Fibroblast of lung (primary cell): ENCODE measurements at regions not wholly inside any gene's neighbourhood (a gene's known extent, or its start where the extent isn't known, plus 50 kb on each side); places are given as distances from the start of the nearest gene placed in this dataset.

ENCODE experiments used
- DNase-seq, 2 donors: peaks; one replicate each; pipeline versions ENCODE4 v3.0.0 to v3.0.0-alpha.2; 2010; ENCODE audit warnings: low read depth in 2 of 2
- H2AFZ ChIP-seq: 2 replicates; pipeline ENCODE4 v1.5.1; 2012; ENCODE audit warnings: low read length, control low read depth, inconsistent platforms
- H3K27ac ChIP-seq: 2 replicates; pipeline ENCODE4 v1.5.1; 2011; ENCODE audit warnings: low read length, control low read depth; ENCODE audit not compliant: insufficient read depth
- H3K27me3 ChIP-seq: 2 replicates; pipeline ENCODE4 v1.5.1; 2011; ENCODE audit warnings: mild to moderate bottlenecking, low read length; ENCODE audit not compliant: control insufficient read depth, insufficient read depth
- H3K36me3 ChIP-seq: 2 replicates; pipeline ENCODE4 v1.5.1; 2011; ENCODE audit warnings: low read length; ENCODE audit not compliant: control insufficient read depth, insufficient read depth
- H3K4me1 ChIP-seq: 2 replicates; pipeline ENCODE4 v1.5.1; 2011; ENCODE audit warnings: low read length; ENCODE audit not compliant: control insufficient read depth, insufficient read depth; ENCODE audit errors: extremely low read depth
- H3K4me2 ChIP-seq: 2 replicates; pipeline ENCODE4 v1.5.1; 2011; ENCODE audit warnings: low read length, control low read depth; ENCODE audit not compliant: insufficient read depth; ENCODE audit errors: extremely low read depth
- H3K4me3 ChIP-seq, 4 experiments: fragments of 200-600 bp in 1 of 4; sonication (generic) in 1 of 4; replicated peaks in 1 of 4; 2 replicates each; pipeline ENCODE4 v1.5.1; 2011 to 2016; ENCODE audit warnings: low read length in 4 of 4, low read depth in 3 of 4, mild to moderate bottlenecking in 3 of 4, control low read depth in 2 of 4, inconsistent platforms in 1 of 4, mixed read lengths in 1 of 4; ENCODE audit not compliant: insufficient read depth in 1 of 4; ENCODE audit errors: control extremely low read depth in 1 of 4
- H3K79me2 ChIP-seq: 2 replicates; pipeline ENCODE4 v1.5.1; 2012; ENCODE audit warnings: mild to moderate bottlenecking, low read length, inconsistent platforms; ENCODE audit not compliant: control insufficient read depth, insufficient read depth
- H3K9ac ChIP-seq: 2 replicates; pipeline ENCODE4 v1.5.1; 2011; ENCODE audit warnings: mild to moderate bottlenecking, low read length, control low read depth; ENCODE audit not compliant: insufficient read depth
- H3K9me3 ChIP-seq: 2 replicates; pipeline ENCODE4 v1.5.1; 2012; ENCODE audit warnings: low read depth, low read length; ENCODE audit not compliant: control insufficient read depth, insufficient read depth
- H4K20me1 ChIP-seq: 2 replicates; pipeline ENCODE4 v1.5.1; 2011; ENCODE audit warnings: low read length; ENCODE audit not compliant: control insufficient read depth, insufficient read depth; ENCODE audit errors: extremely low read depth
- EZH2 ChIP-seq: IDR thresholded peaks from 2 replicates; pipeline ENCODE4 v1.5.1; 2012; ENCODE audit warnings: low read length, control low read depth, mild to moderate bottlenecking; ENCODE audit errors: missing control alignments
- TF ChIP-seq, protein P1 (sequence below), 2 donors: IDR thresholded peaks in 1 of 2; conservative IDR thresholded peaks in 1 of 2; 1 replicate in 1 of 2; 2 replicates in 1 of 2; pipeline ENCODE4 v1.5.1; 2011 to 2012; ENCODE audit warnings: low read length in 2 of 2, control low read depth in 1 of 2, inconsistent platforms in 1 of 2, low read depth in 1 of 2, mild to moderate bottlenecking in 1 of 2

GRCh38 chr18:10060469-10060782 lies 146.6 kb downstream of the VAPA start:
- H3K27me3 ChIP-seq, result no peaks in the 10 kb centered on the region
- no peaks in the 10 kb centered on the region for H3K79me2 ChIP-seq
- H3K9ac ChIP-seq, result no peak overlapping the region
- H3K4me3 ChIP-seq, result no peak overlapping the region
- no peaks in the 10 kb centered on the region for H4K20me1 ChIP-seq
- H3K9me3 ChIP-seq, result no peaks in the 10 kb centered on the region
- no peak for TF ChIP-seq EZH2
- TF ChIP-seq, protein P1, sequence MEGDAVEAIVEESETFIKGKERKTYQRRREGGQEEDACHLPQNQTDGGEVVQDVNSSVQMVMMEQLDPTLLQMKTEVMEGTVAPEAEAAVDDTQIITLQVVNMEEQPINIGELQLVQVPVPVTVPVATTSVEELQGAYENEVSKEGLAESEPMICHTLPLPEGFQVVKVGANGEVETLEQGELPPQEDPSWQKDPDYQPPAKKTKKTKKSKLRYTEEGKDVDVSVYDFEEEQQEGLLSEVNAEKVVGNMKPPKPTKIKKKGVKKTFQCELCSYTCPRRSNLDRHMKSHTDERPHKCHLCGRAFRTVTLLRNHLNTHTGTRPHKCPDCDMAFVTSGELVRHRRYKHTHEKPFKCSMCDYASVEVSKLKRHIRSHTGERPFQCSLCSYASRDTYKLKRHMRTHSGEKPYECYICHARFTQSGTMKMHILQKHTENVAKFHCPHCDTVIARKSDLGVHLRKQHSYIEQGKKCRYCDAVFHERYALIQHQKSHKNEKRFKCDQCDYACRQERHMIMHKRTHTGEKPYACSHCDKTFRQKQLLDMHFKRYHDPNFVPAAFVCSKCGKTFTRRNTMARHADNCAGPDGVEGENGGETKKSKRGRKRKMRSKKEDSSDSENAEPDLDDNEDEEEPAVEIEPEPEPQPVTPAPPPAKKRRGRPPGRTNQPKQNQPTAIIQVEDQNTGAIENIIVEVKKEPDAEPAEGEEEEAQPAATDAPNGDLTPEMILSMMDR (conservative IDR thresholded peaks at IDR 0.05 in 1 of 2, IDR thresholded peaks at IDR 0.05 in 1 of 2; ENCODE audit: low read depth in 1 of 2, low read length in 2 of 2), result no peak
- no peaks in the 10 kb centered on the region for H3K36me3 ChIP-seq
- no peak for DNase-seq
- H2AFZ ChIP-seq, result no peak overlapping the region
- H3K27ac ChIP-seq, result no peak overlapping the region
- no peak overlapping the region for H3K4me2 ChIP-seq
- H3K4me1 ChIP-seq, result peaks cover 15% of the 10 kb centered on the region

DNA sequence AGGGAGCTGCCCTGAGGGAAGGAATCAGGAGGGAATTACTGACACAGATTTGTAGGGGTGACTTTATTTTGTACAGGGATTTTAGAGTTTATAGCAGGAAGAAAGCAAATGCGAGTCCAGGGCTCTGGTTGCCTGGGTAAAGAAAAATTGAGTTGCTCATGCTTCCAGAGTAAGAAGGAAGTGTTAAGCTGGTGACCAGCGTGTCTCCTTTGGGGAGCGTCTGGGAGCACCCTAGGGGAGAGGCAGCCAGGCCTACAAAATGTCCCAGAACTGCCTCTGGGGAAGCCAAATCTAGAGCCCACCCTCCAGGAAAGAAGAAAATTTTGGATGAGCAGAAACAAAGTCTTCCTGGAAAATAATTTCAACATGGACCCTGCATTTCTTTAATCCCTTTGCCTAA lies 147.0 kb downstream of the VAPA start:
- Histone ChIP-seq H3K27ac (no peak overlapping the region), H3K27me3 (no peaks in the 10 kb centered on the region), H3K79me2 (no peaks in the 10 kb centered on the region), H3K4me1 (peaks cover 15% of the 10 kb centered on the region), H3K9me3 (no peaks in the 10 kb centered on the region), H3K4me3 (no peak overlapping the region), H3K36me3 (no peaks in the 10 kb centered on the region), H3K9ac (no peak overlapping the region), H4K20me1 (no peaks in the 10 kb centered on the region), H3K4me2 (no peak overlapping the region), H2AFZ (no peak overlapping the region)
- TF ChIP-seq, protein P1 (conservative IDR thresholded peaks at IDR 0.05 in 1 of 2, IDR thresholded peaks at IDR 0.05 in 1 of 2; ENCODE audit: low read depth in 1 of 2, low read length in 2 of 2), result no peak
- TF ChIP-seq EZH2, result no peak
- no peak for DNase-seq

DNA sequence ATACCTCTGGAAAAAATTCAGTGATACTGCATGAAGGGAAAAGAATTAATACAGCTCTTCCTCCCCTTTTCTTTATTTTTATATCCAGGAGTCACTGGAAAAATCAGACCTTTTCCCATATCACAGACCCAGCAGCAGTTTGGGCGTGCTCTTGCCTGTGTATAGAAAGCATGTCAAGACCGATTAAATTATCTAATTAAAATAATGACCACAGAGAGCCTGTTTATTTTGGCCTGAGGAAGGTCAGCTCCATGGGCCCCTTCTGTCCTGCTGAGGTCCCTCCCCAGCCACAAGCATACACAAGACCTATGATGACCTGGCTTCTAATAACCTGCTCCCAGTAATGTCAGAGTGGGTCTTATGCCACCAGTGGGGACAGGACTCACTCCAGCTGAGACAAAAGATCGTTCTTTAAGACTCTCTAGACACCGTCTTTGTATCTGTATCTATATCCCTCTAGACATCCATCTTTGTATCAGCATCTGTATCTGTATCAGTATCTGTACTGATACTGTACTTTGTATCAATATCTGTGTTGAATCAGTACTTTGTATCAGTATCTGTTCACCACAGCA lies 147.8 kb downstream of the VAPA start:
- Histone ChIP-seq H3K36me3 (no peaks in the 10 kb centered on the region), H3K79me2 (no peaks in the 10 kb centered on the region), H3K4me2 (no peak overlapping the region), H3K27me3 (no peaks in the 10 kb centered on the region), H2AFZ (no peak overlapping the region), H3K9ac (no peak overlapping the region), H3K27ac (no peak overlapping the region), H4K20me1 (no peaks in the 10 kb centered on the region), H3K4me1 (peaks cover 15% of the 10 kb centered on the region), H3K9me3 (no peaks in the 10 kb centered on the region), H3K4me3 (no peak overlapping the region)
- DNase-seq, result no peak
- TF ChIP-seq EZH2, result no peak
- TF ChIP-seq, protein P1 (conservative IDR thresholded peaks at IDR 0.05 in 1 of 2, IDR thresholded peaks at IDR 0.05 in 1 of 2; ENCODE audit: low read depth in 1 of 2, low read length in 2 of 2), result no peak
